ENCODE measurements at regions not wholly inside any gene's neighbourhood (a gene's known extent, or its start where the extent isn't known, plus 50 kb on each side); places are given as distances from the start of the nearest gene placed in this dataset.

DNA sequence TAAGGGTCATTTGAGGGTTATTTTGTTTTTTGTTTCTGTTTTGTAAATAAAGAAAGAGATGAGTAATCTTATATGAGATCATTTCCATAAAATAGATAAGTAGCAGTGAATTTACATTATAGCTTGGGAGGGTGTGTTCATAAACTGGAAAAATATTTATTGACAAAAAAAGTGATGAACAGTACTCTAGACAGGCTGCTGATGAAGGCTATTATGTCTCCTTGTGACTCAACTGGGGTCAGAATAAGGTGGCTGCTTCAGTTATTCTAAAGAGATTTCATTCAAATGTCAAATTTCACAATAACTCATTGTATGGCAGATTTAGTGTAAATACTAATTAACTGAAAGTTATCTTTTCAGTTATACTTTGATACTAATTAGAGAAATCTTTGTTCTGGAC is 251.1 kb upstream of the CMC1 start:
- Histone ChIP-seq H3K9me3 (no peaks in the 10 kb centered on the region), H3K4me3 (no peak overlapping the region), H3K4me1 (replicated peaks) (no peaks in the 10 kb centered on the region), H3K27ac (no peak overlapping the region), H3K36me3 (no peaks in the 10 kb centered on the region), H3K27me3 (replicated peaks; ENCODE audit: insufficient read depth) (no peaks in the 10 kb centered on the region)
- TF ChIP-seq POLR2A (IDR thresholded peaks at IDR 0.05), result no peak
- TF ChIP-seq POLR2AphosphoS5 (IDR thresholded peaks at IDR 0.05), result no peak
- no peak for TF ChIP-seq CTCF (IDR thresholded peaks at IDR 0.05)
- DNase-seq (ENCODE audit: low spot score), result no peak
- intact Hi-C loops (cut with DNase I), result no loop called here

DNA sequence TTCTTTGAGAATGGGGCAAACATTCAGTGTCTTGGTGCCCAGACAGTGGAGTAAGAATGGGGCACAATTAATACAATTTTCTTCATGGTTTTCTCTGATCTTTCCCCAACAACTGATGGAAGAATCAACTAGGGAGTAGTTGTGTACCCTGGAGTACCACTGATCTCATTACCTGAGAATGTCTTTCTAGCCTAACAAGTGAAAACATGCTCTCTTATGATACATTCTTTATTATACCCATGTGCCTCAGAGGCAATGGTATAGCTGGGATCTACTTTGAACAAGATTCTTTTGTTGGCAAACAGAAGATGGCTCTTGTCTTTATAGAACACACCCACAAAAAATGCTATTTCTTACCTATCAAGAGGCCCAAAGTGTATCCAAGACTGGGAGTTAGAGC is 250.6 kb upstream of the CMC1 start:
- TF ChIP-seq POLR2A (IDR thresholded peaks at IDR 0.05) (no peak), POLR2AphosphoS5 (IDR thresholded peaks at IDR 0.05) (no peak), CTCF (IDR thresholded peaks at IDR 0.05) (no peak)
- intact Hi-C loops (cut with DNase I), result no loop called here
- Histone ChIP-seq H3K4me1 (replicated peaks) (no peaks in the 10 kb centered on the region), H3K4me3 (no peak overlapping the region), H3K9me3 (no peaks in the 10 kb centered on the region), H3K27ac (no peak overlapping the region), H3K36me3 (no peaks in the 10 kb centered on the region), H3K27me3 (replicated peaks; ENCODE audit: insufficient read depth) (no peaks in the 10 kb centered on the region)
- no peak for DNase-seq (ENCODE audit: low spot score)

DNA sequence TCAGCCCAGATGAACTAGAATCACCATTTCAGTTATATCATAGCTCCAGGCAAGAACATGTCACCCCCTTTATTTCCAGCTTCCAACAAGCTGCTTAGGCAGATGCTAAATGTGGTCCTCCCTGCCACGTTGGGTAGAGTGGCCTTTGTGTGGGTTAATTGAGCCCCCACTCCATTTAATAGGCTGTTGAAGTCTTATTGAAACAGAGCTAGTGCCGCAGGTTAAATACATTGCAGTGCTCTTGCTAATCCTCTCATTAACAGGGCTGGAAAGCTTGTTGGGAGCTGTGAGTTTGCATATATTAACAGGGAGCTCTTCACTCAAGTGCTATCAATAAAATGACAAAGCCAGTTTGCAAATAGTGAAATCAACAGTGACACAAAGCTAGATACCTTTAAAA is 248.4 kb upstream of the CMC1 start:
- Histone ChIP-seq H3K27ac (no peak overlapping the region), H3K4me3 (no peak overlapping the region), H3K36me3 (no peaks in the 10 kb centered on the region), H3K27me3 (replicated peaks; ENCODE audit: insufficient read depth) (no peaks in the 10 kb centered on the region), H3K9me3 (no peaks in the 10 kb centered on the region), H3K4me1 (replicated peaks) (no peaks in the 10 kb centered on the region)
- intact Hi-C loops (cut with DNase I), result no loop called here
- 33% methylated on average over 2 of the region's 2 CpGs for WGBS
- no peak for DNase-seq (ENCODE audit: low spot score)
- TF ChIP-seq CTCF (IDR thresholded peaks at IDR 0.05), result no peak
- no peak for TF ChIP-seq POLR2AphosphoS5 (IDR thresholded peaks at IDR 0.05)
- no peak for TF ChIP-seq POLR2A (IDR thresholded peaks at IDR 0.05)

DNA sequence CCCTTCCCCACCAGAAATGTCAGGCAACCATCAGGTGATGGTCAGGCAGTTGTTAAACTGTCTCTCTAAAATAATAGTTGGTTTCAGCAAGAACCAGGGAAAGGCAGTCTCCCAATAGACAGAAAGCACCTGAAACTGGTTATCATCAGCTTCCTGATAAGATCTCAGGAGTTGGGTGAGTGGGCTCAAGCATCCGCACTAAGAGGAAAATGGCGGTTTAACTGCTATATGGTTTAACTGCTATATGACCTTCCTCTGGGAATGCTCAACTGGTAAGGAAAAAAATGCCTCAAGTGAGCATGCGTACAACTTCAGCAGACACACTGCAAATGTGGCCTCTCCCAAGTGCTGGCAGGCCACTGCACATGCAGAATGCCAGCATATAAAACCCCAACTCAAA is 240.8 kb upstream of the CMC1 start:
- 35% methylated on average over 3 of the region's 3 CpGs for whole genome bisulfite sequencing
- Histone ChIP-seq H3K4me3 (no peak overlapping the region), H3K27me3 (replicated peaks; ENCODE audit: insufficient read depth) (no peaks in the 10 kb centered on the region), H3K36me3 (no peaks in the 10 kb centered on the region), H3K27ac (no peak overlapping the region), H3K9me3 (no peaks in the 10 kb centered on the region), H3K4me1 (replicated peaks) (no peaks in the 10 kb centered on the region)
- intact Hi-C loops (cut with DNase I), result no loop called here
- no peak for TF ChIP-seq CTCF (IDR thresholded peaks at IDR 0.05)
- no peak for TF ChIP-seq POLR2A (IDR thresholded peaks at IDR 0.05)
- no peak for TF ChIP-seq POLR2AphosphoS5 (IDR thresholded peaks at IDR 0.05)
- DNase-seq (ENCODE audit: low spot score), result no peak

DNA sequence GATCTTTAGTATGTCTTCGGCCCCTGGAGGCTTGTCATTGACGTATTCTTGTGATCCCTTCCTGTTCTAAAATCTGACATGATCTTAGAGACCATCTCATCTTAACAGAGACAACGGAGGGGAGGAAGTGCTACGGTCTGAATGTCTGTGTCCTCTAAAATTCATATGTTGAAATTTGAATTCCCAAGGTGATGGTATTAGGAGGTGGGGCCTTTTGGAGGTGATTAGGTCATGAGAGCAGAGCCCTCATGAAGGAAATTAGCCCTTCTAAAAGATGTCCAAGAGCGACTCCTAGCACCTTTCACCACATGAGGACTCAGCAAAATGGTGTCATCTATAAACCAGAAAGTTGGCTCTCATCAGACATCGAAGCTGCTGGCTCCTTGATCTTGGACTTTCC is 233.2 kb upstream of the CMC1 start:
- H3K27ac ChIP-seq, result no peak overlapping the region
- no peak for TF ChIP-seq POLR2A (IDR thresholded peaks at IDR 0.05)
- no peak for TF ChIP-seq POLR2AphosphoS5 (IDR thresholded peaks at IDR 0.05)
- no peak for TF ChIP-seq CTCF (IDR thresholded peaks at IDR 0.05)
- no peaks in the 10 kb centered on the region for H3K27me3 ChIP-seq (replicated peaks; ENCODE audit: insufficient read depth)
- H3K9me3 ChIP-seq, result no peaks in the 10 kb centered on the region
- intact Hi-C loops (cut with DNase I), result no loop called here
- H3K4me3 ChIP-seq, result no peak overlapping the region
- H3K4me1 ChIP-seq (replicated peaks), result no peaks in the 10 kb centered on the region
- 79% methylated on average over 6 of the region's 6 CpGs for WGBS
- H3K36me3 ChIP-seq, result no peaks in the 10 kb centered on the region
- DNase-seq (ENCODE audit: low spot score), result no peak

Measured in prostate gland (tissue), 2 donors.